Fibroblast of lung (primary cell): ENCODE measurements at regions not wholly inside any gene's neighbourhood (a gene's known extent, or its start where the extent isn't known, plus 50 kb on each side); places are given as distances from the start of the nearest gene placed in this dataset.

Source experiments
- CTCF ChIP-seq, 2 donors: IDR thresholded peaks in 1 of 2; conservative IDR thresholded peaks in 1 of 2; 1 replicate in 1 of 2; 2 replicates in 1 of 2; pipeline ENCODE4 v1.5.1; 2011 to 2012; ENCODE audit warnings: low read length in 2 of 2, control low read depth in 1 of 2, inconsistent platforms in 1 of 2, low read depth in 1 of 2, mild to moderate bottlenecking in 1 of 2
- EZH2 ChIP-seq: IDR thresholded peaks from 2 replicates; pipeline ENCODE4 v1.5.1; 2012; ENCODE audit warnings: low read length, control low read depth, mild to moderate bottlenecking; ENCODE audit errors: missing control alignments

- TF ChIP-seq CTCF (conservative IDR thresholded peaks at IDR 0.05 in 1 of 2, IDR thresholded peaks at IDR 0.05 in 1 of 2; ENCODE audit: low read depth in 1 of 2, low read length in 2 of 2) (no peak), EZH2 (no peak)
Measured at GRCh38 chr18:38525039-38525438, 959.4 kb upstream of the CELF4 start.
